Right ventricle myocardium superior (tissue), 1 donor: ENCODE measurements at regions not wholly inside any gene's neighbourhood (a gene's known extent, or its start where the extent isn't known, plus 50 kb on each side); places are given as distances from the start of the nearest gene placed in this dataset.
A peak's percentile ranks its signal among the peaks of the same experiment; 100 is the strongest.
"Not testable (repeated sequence)": the region's sequence is repeated elsewhere in the genome, so short reads cannot be mapped to it uniquely, and the experiment has no call there.

Experiments used
- ATAC-seq: fragments of 200-7000 bp; cut with Tn5 transposase; one replicate; pipeline ENCODE4 v1.9.1; 2020; ENCODE audit warnings: mild to moderate bottlenecking; ENCODE audit not compliant: poor library complexity
- DNase-seq: peaks from one replicate; pipeline ENCODE4 v3.0.0-alpha.2; 2020
- intact Hi-C: fragments of 100-400 bp; cut with DNase I; formaldehyde crosslinking; loops from one replicate; pipeline ENCODE4 v1.11.2; 2022
- donor health status: DM: no; HTN: yes; CAD: no; lungs with severe emphysema.

- no peak for DNase-seq
- intact Hi-C loops: no loop called here
- no peak for ATAC-seq
Measured at GRCh38 chr11:22567759-22568158, 57.9 kb downstream of the FANCF start.

- intact Hi-C loops: no loop called here
- DNase-seq (no peak), ATAC-seq (no peak)
Measured at GRCh38 chr11:22566293-22566692, 59.3 kb downstream of the FANCF start.

DNA sequence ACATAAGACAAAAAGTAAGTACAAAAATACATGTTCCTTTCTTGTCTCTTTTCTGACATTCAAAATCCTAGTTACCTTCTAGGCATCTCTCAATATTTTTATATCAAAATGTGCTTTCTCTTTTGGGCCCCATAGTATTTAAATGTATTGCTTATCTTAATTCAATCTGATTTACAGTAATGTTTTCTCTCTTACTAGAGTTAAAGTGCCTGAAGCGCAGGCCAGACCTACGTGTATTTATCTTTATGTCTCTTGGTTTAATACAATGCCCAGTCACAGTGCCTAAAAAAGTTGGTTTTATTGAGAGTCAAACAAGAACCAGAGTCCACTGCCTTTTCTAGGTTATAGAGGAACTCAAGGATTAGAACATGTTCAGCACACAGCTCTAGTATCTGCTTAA, 64.3 kb downstream of the FANCF start:
- ATAC-seq (no peak), DNase-seq (no peak)
- intact Hi-C loops: no loop called here

DNA sequence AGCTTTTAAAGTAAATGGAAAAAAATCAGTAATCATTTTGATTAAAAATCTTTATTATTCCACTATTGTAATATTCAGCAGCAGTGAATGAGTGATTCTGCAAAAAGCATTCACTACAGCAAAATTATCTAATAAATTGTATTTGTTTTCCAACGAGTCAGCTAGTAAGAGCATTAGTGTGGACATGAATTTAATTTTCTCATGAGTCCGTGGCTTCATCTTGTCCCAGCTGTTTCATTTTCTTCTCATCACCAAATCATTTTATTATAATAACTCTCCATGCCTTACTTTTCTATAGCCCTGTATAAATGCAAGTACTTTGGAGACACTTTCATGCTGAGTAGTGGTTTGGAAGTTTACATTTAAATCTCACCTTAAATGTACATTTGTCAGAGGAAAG, 66.2 kb downstream of the FANCF start:
- intact Hi-C loops: no loop called here
- ATAC-seq (no peak), DNase-seq (no peak)

- DNase-seq (no peak), ATAC-seq (peak; percentile 45)
- intact Hi-C loops: no loop called here
Measured at GRCh38 chr11:22558664-22559063, 67.0 kb downstream of the FANCF start.

GRCh38 chr11:22556381-22556780, 69.2 kb downstream of the FANCF start:
- DNase-seq (no peak), ATAC-seq (no peak)
- intact Hi-C loops: no loop called here

DNA sequence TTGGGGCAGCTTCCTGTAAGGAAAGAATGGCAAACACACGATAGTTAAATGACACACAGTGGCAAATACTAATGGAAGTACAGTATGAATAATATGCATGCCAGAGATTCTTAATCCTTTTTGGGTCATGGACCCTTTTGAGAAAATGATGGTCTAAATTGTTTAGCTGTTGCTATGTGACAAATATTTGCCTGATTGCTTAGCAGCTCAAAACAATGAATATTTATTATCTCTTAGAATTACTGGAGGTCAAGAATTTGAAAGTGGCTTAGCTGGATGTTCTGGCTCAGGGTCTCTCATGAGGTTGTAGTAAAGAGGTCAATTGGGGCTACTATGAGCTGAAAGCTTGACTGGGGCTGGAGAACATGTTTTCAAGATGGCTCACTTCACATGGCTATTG, 69.7 kb downstream of the FANCF start:
- intact Hi-C loops: no loop called here
- ATAC-seq (no peak), DNase-seq (no peak)

GRCh38 chr11:22554221-22554620, 71.4 kb downstream of the FANCF start:
- intact Hi-C loops: no loop called here
- DNase-seq: no peak
- no peak for ATAC-seq

DNA sequence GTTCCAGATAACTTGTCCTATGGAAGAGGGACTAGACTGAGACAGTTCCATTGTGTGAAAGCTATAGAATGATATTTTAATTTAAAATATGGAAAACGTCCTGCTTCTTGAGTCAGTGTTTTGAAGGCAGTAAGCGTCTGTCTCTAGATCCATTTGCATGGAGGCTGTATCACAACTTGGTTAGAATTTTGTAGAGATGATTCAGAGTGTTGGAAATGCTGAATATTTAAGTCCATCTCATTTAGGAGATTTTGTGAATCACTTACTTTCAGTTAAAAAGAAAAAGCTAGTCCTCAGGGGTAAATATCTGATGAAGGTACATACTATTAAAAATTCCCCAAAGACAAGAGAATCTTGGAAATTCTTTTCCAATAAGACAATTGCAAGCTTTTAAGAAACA, 72.7 kb downstream of the FANCF start:
- ATAC-seq (no peak), DNase-seq (no peak)
- intact Hi-C loops: no loop called here

DNA sequence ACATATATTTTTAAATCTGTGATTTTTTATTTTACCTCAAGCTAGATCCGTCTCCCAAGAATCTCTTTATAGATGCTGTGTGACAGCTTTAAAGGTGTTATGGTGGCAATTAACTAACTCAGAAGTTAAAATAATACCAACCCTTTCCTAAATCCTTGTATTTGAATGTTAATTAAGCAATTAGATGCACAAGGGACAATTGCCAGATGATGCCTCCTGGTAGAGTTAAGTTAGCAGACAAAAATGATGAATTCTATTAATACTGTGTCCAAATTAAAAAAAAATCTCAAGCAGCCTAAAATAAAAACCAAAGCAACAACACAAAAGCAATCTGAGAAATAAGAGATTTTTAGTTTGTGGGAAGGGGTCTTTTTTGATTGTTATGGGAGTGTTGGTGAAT, 78.9 kb downstream of the FANCF start:
- DNase-seq (no peak), ATAC-seq (no peak)
- intact Hi-C loops: no loop called here

- intact Hi-C loops: no loop called here
- ATAC-seq: no peak
- no peak for DNase-seq
Measured at GRCh38 chr11:22543261-22543660, 82.4 kb downstream of the FANCF start.

DNA sequence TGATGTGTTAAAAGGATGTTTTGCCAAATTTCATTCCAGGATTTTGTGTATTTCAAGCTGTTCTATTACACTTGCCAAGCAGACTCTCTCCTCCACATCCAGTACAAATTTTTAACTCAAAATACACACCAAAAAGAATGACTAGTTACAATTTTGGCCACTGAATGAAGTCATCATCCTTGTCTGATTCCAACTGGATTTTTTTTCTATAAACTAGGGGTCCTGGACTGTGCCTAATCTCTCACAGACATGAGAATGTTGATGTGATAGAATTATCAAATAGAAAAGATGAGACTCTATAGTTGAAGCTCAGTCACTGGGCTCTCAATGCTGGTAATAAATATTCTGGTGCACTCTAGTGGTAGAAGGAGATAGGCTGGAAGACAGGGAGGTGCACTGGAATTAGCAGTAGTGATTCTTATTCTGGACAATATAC, 85.8 kb downstream of the FANCF start:
- DNase-seq: no peak
- ATAC-seq: no peak
- intact Hi-C loops: no loop called here

GRCh38 chr11:22536071-22536470, 89.6 kb downstream of the FANCF start:
- ATAC-seq: no peak
- DNase-seq: no peak
- intact Hi-C loops: no loop called here

DNA sequence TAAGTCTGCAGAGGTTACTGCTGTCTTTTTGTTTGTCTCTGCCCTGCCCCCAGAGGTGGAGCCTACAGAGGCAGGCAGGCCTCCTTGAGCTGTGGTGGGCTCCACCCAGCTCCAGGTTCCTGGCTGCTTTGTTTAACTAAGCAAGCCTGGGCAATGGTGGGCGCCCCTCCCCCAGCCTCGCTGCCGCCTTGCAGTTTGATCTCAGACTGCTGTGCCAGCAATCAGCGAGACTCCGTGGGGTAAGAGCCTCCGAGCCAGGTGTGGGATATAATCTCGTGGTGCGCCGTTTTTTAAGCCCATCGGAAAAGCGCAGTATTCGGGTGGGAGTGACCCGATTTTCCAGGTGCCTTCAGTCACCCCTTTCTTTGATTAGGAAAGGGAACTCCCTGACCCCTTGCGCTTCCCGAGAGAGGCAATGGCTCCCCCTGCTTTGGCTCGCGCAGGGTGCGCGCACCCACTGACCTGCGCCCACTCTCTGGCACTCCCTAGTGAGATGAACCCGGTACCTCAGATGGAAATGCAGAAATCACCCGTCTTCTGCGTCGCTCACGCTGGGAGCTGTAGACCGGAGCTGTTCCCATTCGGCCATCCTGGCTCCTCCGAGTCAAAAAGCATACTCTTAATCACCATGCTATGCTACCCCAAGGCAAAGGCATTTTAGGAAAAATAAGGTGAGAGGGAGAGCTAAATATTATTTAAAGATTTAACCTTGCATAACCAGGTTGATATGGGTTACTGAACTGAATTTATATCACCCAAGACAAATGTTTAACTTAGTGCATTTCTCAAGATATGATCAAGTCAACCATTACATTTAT, 96.8 kb downstream of the FANCF start:
- DNase-seq, ATAC-seq, intact Hi-C loops: not testable (repeated sequence)

GRCh38 chr11:22522225-22522624, 103.4 kb downstream of the FANCF start:
- DNase-seq (no peak), ATAC-seq (no peak)
- intact Hi-C loops: no loop called here

GRCh38 chr11:22521226-22521625, 104.4 kb downstream of the FANCF start:
- ATAC-seq: no peak
- intact Hi-C loops: no loop called here
- no peak for DNase-seq

- intact Hi-C loops: no loop called here
- no peak for ATAC-seq
- DNase-seq: no peak
Measured at GRCh38 chr11:22520521-22520920, 105.1 kb downstream of the FANCF start.

DNA sequence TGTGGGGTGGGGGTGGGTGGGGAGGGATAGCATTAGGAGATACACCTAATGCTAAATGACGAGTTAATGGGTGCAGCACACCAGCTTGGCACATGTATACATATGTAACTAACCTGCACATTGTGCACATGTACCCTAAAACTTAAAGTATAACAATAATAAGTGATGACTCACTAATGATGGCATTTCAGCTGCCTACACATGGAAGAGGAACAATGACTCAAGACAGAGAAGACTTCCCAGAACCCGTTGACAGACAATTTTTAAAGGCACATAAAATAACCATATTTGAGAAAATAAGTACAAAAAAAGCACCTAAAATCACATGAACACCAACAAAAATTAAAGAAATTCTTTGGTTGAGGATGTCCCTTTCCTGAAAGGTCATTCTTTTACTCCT, 107.3 kb downstream of the FANCF start:
- ATAC-seq, DNase-seq, intact Hi-C loops: not testable (repeated sequence)

GRCh38 chr11:22516111-22516510, 109.5 kb downstream of the FANCF start:
- DNase-seq: no peak
- intact Hi-C loops: no loop called here
- no peak for ATAC-seq

DNA sequence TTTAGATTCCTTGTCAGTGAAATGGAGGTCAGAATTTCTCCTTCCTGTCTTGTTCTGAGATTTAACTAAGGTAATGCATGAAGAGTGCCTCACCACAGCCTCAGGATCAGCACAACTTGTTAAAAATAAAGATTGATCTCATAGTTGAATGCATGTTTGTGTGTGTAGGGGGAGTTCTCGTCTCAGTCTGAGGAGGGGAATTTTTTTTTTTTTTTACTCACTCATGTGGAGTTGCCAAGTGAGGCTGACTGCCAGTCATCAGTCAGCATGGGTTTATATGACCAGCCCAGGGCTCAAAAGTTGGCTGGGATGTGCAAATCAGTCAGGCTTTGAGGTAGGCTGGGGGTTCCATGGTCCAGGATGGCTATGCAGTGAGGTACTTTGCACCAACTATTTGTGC, 113.2 kb downstream of the FANCF start:
- ATAC-seq: no peak
- intact Hi-C loops: no loop called here
- no peak for DNase-seq

DNA sequence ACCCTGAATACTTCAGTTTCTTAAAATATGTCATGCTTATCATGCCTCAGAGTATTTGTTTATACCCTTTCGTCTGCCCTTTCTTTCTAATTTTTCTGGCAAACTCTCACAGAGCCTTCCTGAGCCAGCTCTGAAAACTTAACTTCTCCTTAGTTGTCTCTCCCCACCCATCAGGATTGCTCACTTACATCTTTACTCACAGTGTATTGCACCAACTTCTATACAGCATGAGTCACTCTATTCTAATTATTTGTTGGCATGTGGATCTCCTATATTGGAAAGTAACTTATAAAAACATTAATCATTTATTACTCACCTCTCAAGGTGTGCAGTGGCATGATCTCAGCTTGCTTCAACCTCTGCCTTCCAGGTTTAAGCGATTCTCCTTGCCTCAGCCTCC, 114.9 kb downstream of the FANCF start:
- ATAC-seq: no peak
- DNase-seq: no peak
- intact Hi-C loops: no loop called here
